ENCODE measurements at regions not wholly inside any gene's neighbourhood (a gene's known extent, or its start where the extent isn't known, plus 50 kb on each side); places are given as distances from the start of the nearest gene placed in this dataset.

- TF ChIP-seq THAP7 (CRISPR knock-in tag; IDR thresholded peaks at IDR 0.05), result no peak
- TF ChIP-seq PCBP1 (IDR thresholded peaks at IDR 0.05; ENCODE audit: borderline replicate concordance, low read depth, low read length), result no peak
- TF ChIP-seq ARID3A (IDR thresholded peaks at IDR 0.05; ENCODE audit: low read depth, low read length), result no peak
- no peak for TF ChIP-seq ZNF512 (CRISPR knock-in tag; IDR thresholded peaks at IDR 0.05)
- TF ChIP-seq HNF4G (IDR thresholded peaks at IDR 0.05; ENCODE audit: borderline replicate concordance, low read depth, low read length), result no peak
- no peak for TF ChIP-seq HNF4G (CRISPR knock-in tag; IDR thresholded peaks at IDR 0.05; ENCODE audit: borderline replicate concordance, low read depth)
- TF ChIP-seq JUNB (CRISPR knock-in tag; IDR thresholded peaks at IDR 0.05; ENCODE audit: borderline replicate concordance), result no peak
- TF ChIP-seq NR2C2 (CRISPR knock-in tag; IDR thresholded peaks at IDR 0.05; ENCODE audit: borderline replicate concordance), result no peak
- TF ChIP-seq ZNF740 (CRISPR knock-in tag; IDR thresholded peaks at IDR 0.05), result no peak
- no peak for TF ChIP-seq HDAC2 (CRISPR knock-in tag; IDR thresholded peaks at IDR 0.05)
- no peak for TF ChIP-seq ZNF24 (IDR thresholded peaks at IDR 0.05)
These were observed 211.2 kb upstream of the PTBP2 start for GRCh38 chr1:96510391-96510790.
